GM21786 (cell line): ENCODE measurements at regions not wholly inside any gene's neighbourhood (a gene's known extent, or its start where the extent isn't known, plus 50 kb on each side); places are given as distances from the start of the nearest gene placed in this dataset.
"Not testable (repeated sequence)": the region's sequence is repeated elsewhere in the genome, so short reads cannot be mapped to it uniquely, and the experiment has no call there.

Experiments
- ATAC-seq: cut with Tn5 transposase; IDR thresholded peaks from one replicate; pipeline ENCODE4 v1.9.1; 2021; ENCODE audit not compliant: unreplicated experiment

DNA sequence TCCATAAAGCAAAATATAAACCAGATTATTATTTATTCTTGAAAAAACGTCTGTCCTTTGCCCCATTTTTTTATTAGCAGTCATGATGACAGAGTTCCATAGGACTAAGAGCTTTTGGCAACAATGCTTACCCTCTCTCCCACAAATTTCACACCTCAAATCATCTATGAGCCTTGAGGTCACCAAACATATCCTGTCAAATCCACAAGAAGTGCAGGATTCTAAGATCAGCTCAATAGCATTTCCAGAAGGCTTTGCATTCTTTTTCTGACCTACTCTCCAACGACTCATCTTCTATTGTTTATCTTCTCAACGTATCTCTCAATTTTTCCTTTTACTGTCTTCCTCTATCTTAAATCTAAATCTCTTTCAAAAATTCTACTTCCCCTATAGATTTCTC is 619.1 kb upstream of the BCHE start:
- ATAC-seq: no peak

GRCh38 chr3:166455744-166456143 is 618.5 kb upstream of the BCHE start:
- ATAC-seq: no peak

DNA sequence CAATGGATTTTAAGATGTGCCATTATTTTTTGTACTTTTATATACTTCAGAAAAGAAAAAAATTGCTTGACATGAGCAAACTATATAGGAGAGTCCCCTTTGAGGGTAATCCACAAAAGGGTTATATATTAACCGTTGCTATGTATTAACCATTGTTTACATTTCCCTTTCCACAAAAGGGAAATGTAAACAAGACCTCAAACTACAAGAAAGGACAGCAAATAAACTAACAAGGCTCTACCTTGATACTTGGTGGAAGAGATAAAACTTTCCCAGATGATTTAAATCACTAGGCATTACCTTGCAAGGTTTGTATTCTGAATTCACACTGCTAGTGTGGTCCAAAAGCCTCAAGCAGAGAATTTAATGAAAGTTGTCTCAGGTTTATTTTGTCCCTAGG is 616.3 kb upstream of the BCHE start:
- ATAC-seq: no peak

DNA sequence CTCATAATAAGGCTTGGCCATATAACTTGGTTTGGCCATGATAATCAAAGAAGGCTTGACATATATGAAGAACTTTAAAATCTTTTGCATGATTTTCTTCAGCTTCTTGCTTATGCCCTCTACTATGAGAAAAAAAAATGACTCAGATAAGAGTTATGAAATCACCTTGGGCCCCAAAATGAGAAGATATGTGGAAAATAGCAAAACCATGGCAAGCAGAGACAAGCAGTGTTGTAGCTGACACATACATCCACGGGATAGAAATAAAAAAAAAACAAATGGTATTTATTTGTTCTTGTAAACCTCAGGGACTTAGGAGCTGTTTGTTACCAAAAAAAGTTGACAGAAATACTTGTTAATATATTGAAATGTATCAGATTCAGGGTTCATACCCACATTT is 614.8 kb upstream of the BCHE start:
- no peak for ATAC-seq

DNA sequence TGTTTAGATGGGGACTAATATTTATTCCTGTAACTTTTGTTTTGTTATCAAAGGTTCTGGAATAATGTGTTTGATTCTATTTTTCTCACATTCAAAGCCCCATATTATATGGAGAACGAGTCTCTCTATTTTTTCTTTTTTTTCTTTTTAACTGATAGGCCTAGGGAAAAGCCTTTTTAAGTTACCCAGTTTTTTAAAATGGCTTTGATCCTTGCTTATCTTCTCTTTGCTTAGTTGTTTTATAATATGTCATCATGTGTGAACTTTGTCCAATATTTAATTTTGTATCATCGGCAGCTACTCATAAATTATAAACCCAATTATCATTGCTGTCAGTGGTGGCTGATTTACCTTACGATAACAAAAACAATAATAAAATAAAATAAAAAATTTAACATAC is 610.3 kb upstream of the BCHE start:
- no peak for ATAC-seq

GRCh38 chr3:166446986-166447385 is 609.8 kb upstream of the BCHE start:
- ATAC-seq: no peak

DNA sequence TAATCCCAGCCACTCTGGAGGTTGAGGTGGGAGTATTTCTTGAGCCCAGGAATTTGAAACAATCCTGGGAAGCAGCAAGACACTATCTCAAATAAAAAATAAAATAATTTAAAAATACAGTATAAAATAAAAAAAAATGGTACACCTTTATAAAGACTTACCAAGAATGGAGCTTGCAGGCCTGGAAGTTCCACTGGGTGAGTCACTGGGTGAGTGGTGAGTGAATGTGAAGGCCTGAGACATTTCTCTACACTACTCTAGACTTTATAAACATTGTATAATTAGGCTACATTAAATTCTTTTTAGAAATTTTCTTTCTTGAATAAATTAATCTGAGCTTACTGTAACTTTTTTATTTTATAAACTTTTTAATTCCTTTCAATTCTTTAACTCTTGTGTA is 609.1 kb upstream of the BCHE start:
- no peak for ATAC-seq

DNA sequence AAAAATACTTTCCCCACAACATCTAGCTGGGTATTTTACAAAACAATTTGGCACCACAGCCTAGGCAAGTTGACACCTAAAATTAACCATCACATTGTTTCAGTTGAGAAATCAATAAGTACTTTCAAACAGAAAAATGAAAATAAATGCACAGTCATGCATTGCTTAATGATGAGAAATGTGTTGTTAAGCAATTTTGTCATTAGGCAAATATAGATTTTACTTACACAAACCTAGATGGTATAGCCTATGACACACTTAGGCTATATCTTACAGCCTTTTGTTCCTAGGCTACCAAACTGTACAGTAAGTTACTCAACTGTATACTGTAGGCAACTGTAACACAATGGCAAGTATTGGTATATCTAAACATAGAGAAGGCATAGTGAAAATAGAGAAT is 608.6 kb upstream of the BCHE start:
- no peak for ATAC-seq

DNA sequence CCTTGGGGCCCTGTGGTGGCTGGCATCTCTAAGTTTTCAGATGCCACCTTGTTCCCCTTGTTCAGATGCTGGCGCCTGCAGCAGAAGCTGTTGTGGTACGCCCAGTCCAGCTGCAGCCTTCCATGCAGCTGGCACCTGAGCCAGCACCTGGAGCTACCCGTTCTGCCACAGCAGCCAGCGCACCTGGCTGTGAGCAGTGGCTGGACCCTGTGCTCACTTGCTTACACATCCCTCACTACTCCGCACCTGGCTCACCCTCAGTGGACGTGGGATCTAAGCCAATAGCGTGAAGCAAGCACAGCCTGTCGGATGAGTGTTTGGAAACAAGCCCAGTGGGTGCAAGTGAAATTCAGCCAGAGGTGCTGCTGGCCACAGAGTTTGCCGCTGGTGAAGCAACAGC is 607.5 kb upstream of the BCHE start:
- ATAC-seq: no peak

GRCh38 chr3:166444336-166444735 is 607.1 kb upstream of the BCHE start:
- ATAC-seq: no peak

DNA sequence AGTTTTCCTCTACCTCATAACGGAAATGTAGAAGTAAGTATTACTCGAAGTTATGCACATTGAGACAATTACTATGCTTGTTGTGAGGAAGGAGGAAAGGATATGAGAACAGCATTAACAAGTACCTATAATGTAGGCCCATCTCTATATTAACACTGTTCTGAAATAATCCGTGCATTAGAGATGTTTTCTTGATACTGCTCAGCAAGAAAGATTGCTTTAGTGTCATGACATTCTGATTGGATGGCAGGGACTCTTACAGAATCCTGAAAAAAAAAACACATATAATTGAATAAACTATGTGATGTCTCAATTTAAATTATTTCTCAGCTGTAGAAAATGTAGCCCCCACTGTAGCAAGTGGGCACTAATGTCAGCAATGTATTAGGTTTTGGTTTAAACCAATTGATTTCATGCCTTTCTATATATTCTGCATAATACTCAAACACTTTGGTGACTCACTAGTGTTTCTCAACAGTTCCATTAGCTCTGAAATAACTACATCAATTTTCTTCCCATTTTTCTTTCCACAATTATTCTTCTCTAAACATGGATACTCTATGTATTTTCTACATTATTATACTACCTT is 598.3 kb upstream of the BCHE start:
- ATAC-seq: no peak

GRCh38 chr3:166433060-166433459 is 595.8 kb upstream of the BCHE start:
- ATAC-seq: no peak

DNA sequence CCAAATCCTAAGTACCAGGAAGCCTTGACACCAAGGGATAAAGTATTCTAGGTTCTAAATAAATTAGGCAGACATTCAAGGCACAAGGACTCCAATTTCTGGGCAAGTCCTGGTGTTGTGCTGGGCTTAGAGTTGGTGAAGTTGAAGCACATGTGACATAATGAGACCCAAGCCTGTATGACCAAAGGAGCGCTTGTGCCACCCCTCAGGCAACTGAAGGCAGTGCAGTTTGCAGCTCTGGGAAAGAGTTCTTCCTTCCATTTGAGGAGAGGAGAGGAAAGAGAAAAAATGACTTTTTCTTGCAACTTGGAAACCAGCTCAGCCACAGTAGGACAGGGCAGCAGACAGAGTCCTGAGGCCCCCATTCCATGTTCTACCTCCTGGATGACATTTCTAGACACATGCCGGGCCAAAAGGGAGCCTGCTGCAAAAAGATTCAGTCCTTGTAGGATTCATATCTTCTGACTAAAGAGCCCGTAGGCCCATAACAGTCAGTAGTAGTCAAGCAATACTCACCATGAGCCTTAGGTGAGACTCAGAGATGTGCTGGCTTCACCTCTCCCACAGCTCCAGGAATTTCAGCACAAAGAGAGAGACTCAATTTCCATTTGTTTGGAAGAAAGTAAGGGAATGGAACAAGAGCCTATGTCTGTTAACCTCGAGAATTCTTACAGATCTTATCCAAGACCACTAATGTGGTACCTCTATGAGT is 588.8 kb upstream of the BCHE start:
- no peak for ATAC-seq

GRCh38 chr3:166425021-166425420 is 587.8 kb upstream of the BCHE start:
- ATAC-seq: no peak

- not testable (repeated sequence) for ATAC-seq
Measured at GRCh38 chr3:166423824-166424513, 586.7 kb upstream of the BCHE start.

GRCh38 chr3:166422556-166422955 is 585.3 kb upstream of the BCHE start:
- ATAC-seq: no peak

GRCh38 chr3:166420071-166420470 is 582.8 kb upstream of the BCHE start:
- no peak for ATAC-seq

- no peak for ATAC-seq
Measured at GRCh38 chr3:166405896-166406295, 568.7 kb upstream of the BCHE start.

- no peak for ATAC-seq
Measured at GRCh38 chr3:166405465-166405864, 568.2 kb upstream of the BCHE start.

- no peak for ATAC-seq
Measured at GRCh38 chr3:166390303-166390702, 553.1 kb upstream of the BCHE start.

DNA sequence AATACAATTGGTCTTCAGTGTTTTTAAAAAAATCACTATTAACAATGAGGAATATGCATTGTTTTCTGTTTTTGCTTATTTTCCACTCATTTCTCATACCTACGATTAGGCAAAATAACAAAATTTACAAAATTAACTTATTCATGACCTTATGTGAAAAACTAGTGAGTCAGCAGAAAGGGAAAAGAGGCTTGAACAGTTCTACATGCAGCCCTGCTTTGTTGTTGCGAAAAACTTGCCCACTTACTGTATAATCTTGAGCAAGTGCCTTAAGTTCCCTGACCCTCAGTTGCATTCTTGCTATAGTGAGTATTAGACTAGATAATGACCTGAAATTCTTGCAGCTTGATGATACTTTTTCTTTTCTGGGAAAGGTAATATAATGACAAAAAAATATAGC is 551.1 kb upstream of the BCHE start:
- ATAC-seq: no peak

DNA sequence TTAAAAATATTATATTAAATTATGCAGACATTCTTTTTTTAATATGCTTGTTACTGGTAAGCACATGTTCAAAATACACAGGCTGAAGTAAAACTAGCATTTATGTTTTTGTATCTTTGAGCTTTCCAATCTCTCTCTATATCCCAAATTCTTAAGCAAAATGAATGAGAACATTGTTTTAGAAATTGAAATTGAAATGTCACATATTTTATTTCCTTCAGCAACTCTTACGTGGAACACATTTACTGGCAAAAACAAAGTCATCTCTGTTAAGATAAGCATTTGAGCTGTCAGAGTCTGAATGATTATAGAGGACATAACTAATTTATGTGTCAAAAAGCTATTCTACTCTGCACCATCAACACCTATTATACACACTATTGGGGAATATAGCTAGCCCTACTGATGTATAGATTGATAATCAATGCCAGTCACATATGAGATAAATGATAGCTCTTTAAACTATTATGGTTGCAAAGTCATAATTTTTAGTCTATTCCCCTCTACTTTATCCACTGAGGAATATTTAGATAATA is 535.4 kb upstream of the BCHE start:
- ATAC-seq: no peak
